AG04450 (cell line): ENCODE measurements at regions not wholly inside any gene's neighbourhood (a gene's known extent, or its start where the extent isn't known, plus 50 kb on each side); places are given as distances from the start of the nearest gene placed in this dataset. TPM values are rescaled to one million over a fixed set of nuclear protein-coding genes. Genes with fewer than 3 reads are reported as not detected.

Source experiments
- CTCF ChIA-PET: fragments of 300-600, 350-600 bp; formaldehyde crosslinking; extraction: SDS; loops from one replicate; lab custom pipeline; 2022; ENCODE audit warnings: antibody characterized with exemption, inconsistent platforms; lab: Charles Lee
- POLR2A ChIA-PET: fragments of 350-600 bp; formaldehyde crosslinking; extraction: SDS; loops from one replicate; lab custom pipeline; 2021; ENCODE audit warnings: antibody characterized with exemption, inconsistent platforms; lab: Yijun Ruan, JAX
- DNase-seq: peaks from one replicate; pipeline ENCODE4 v3.0.0-alpha.2; 2011; ENCODE audit warnings: low read depth, low spot score
- H3K27ac ChIP-seq: one replicate; pipeline ENCODE4 v1.5.1; 2012; ENCODE audit warnings: low read depth, low read length, control low read depth
- H3K27me3 ChIP-seq: one replicate; pipeline ENCODE4 v1.6.0; 2012; ENCODE audit warnings: low read length; ENCODE audit not compliant: control insufficient read depth, insufficient read depth
- H3K4me3 ChIP-seq: 2 replicates; pipeline ENCODE4 v1.5.1; 2011; ENCODE audit warnings: mild to moderate bottlenecking, low read depth, low read length, control low read depth
- H3K9me3 ChIP-seq: 2 replicates; pipeline ENCODE4 v1.5.1; 2012; ENCODE audit warnings: low read length; ENCODE audit not compliant: control insufficient read depth, insufficient read depth
- CTCF ChIP-seq: IDR thresholded peaks from 2 replicates; pipeline ENCODE4 v1.5.1; 2011; ENCODE audit warnings: low read depth, low read length, control low read depth, inconsistent platforms
- small RNA-seq: library from RNA; depleted of rRNA; stranded (forward); fragments of <200 nt; gene quantifications from one replicate; pipeline ENCODE3, GENCODE V24; 2012; ENCODE audit warnings: low read depth; ENCODE audit not compliant: insufficient read length

- no peak for DNase-seq
- H3K4me3 ChIP-seq: no peak overlapping the region
- no peak overlapping the region for H3K27ac ChIP-seq
- H3K27me3 ChIP-seq: no peaks in the 10 kb centered on the region
- CTCF ChIA-PET: no interaction called here
- POLR2A ChIA-PET: no interaction called here
- no peak for TF ChIP-seq CTCF
- H3K9me3 ChIP-seq: no peaks in the 10 kb centered on the region
These were observed 67.3 kb upstream of the SPRY2 start for GRCh38 chr13:80408270-80408669.

DNA sequence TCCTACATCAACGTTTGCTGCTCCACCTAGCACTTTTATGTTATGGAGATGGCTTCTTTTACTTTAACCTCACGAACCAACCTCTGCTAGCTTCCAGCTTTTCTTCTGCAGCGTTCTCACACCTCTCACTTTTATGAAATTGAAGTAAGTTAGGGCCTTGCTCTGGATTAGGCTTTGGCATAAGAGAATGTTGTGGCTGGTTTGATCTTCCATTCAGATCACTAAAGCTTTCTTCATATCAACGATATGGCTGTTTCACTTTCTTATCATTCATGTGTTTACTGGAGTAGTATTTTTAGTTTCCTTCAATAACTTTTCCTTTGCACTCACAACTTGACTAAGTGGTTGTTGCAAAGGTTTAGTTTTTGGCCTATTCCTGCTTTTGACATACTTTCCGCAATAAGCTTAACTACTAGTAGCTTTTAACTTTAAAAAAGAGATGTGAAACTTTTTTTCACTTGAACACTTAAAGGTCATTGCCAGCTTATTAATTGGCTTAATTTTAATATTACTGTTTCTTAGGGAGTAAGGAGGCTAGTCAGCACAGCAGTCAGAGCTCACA is 60.0 kb upstream of the SPRY2 start:
- ChIA-PET CTCF (interaction anchor here (0.6 to 1.5 kb wide), 2 partner anchors 37 to 177 kb away, joined by 4 to 6 read pairs; no protein-coding TSS in a partner anchor), POLR2A (no interaction called here)
- DNase-seq: no peak
- Histone ChIP-seq H3K27me3 (no peaks in the 10 kb centered on the region), H3K27ac (no peak overlapping the region), H3K9me3 (no peaks in the 10 kb centered on the region), H3K4me3 (no peak overlapping the region)
- TF ChIP-seq CTCF: no peak

GRCh38 chr13:80400164-80400864 is 59.4 kb upstream of the SPRY2 start:
- ChIA-PET CTCF (interaction anchor here (0.6 to 1.5 kb wide), 2 partner anchors 36 to 177 kb away, joined by 4 to 6 read pairs; no protein-coding TSS in a partner anchor), POLR2A (no interaction called here)
- DNase-seq: no peak
- no peak for TF ChIP-seq CTCF
- H3K4me3 ChIP-seq: no peak overlapping the region
- no peaks in the 10 kb centered on the region for H3K27me3 ChIP-seq
- H3K27ac ChIP-seq: no peak overlapping the region
- no peaks in the 10 kb centered on the region for H3K9me3 ChIP-seq

GRCh38 chr13:80399340-80400163 is 58.6 kb upstream of the SPRY2 start:
- Histone ChIP-seq H3K4me3 (no peak overlapping the region), H3K27ac (no peak overlapping the region), H3K9me3 (no peaks in the 10 kb centered on the region), H3K27me3 (no peaks in the 10 kb centered on the region)
- POLR2A ChIA-PET: no interaction called here
- no peak for TF ChIP-seq CTCF
- CTCF ChIA-PET: interaction anchor here (0.6 kb wide), 1 partner anchor 49 kb away, joined by 4 read pairs; no protein-coding TSS in a partner anchor
- no peak for DNase-seq

Small RNAs in the stretch of these regions (small RNA-seq; reads per million reads assigned to genes)
- not detected for gene HIGD1AP2
- gene RNU6-67P: not detected
- not detected for gene RNU6-77P
